Ishikawa (cell line): ENCODE measurements at regions not wholly inside any gene's neighbourhood (a gene's known extent, or its start where the extent isn't known, plus 50 kb on each side); places are given as distances from the start of the nearest gene placed in this dataset.

Experiments used
- EGR1 ChIP-seq: IDR thresholded peaks from 2 replicates; pipeline ENCODE4 v1.6.1; 2012
- EP300 ChIP-seq: IDR thresholded peaks from 2 replicates; pipeline ENCODE4 v1.6.1; 2012; ENCODE audit warnings: borderline replicate concordance
- NFIC ChIP-seq: IDR thresholded peaks from 2 replicates; pipeline ENCODE4 v1.6.1; 2012
- RAD21 ChIP-seq: IDR thresholded peaks from 2 replicates; pipeline ENCODE4 v1.6.1; 2012; ENCODE audit warnings: low read depth
- TAF1 ChIP-seq: IDR thresholded peaks from 2 replicates; pipeline ENCODE4 v1.6.1; 2012; ENCODE audit warnings: low read depth, mild to moderate bottlenecking
- TCF12 ChIP-seq: IDR thresholded peaks from 2 replicates; pipeline ENCODE4 v1.6.1; 2012; ENCODE audit warnings: low read depth
- YY1 ChIP-seq: IDR thresholded peaks from 2 replicates; pipeline ENCODE4 v1.6.1; 2012; ENCODE audit warnings: low read depth
- ZBTB7A ChIP-seq: IDR thresholded peaks from 2 replicates; pipeline ENCODE4 v1.6.1; 2012; ENCODE audit warnings: low read depth
- TF ChIP-seq, protein P1 (sequence below): IDR thresholded peaks from 2 replicates; pipeline ENCODE4 v1.6.1; 2012
- TF ChIP-seq, protein P2 (sequence below): IDR thresholded peaks from 2 replicates; pipeline ENCODE4 v1.6.1; 2012; ENCODE audit warnings: low read depth, mild to moderate bottlenecking
- TF ChIP-seq, protein P3 (sequence below): IDR thresholded peaks from 2 replicates; pipeline ENCODE4 v1.6.1; 2012

DNA sequence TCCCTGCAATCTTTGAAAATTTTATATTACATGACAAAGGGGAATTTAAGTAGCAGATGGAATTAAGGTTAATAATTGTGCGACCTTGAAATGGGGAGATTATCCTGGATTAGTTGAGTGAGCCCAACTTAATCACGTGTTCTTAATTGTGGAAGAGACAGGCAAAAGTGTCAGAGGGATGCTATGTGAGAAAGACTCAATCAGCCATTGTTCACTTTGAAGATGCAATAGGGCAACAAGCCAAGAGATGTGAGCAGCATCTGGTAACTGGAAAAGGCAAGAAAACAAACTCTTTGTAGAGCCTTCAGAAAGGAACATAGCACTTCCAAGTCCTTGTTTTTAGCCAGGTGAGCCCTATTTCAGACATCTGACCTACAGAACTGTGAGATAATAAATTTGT, 247.7 kb downstream of the SLITRK1 start:
- no peak for TF ChIP-seq YY1
- TF ChIP-seq EP300, result no peak
- TF ChIP-seq EGR1, result no peak
- no peak for TF ChIP-seq RAD21
- TF ChIP-seq, protein P1, sequence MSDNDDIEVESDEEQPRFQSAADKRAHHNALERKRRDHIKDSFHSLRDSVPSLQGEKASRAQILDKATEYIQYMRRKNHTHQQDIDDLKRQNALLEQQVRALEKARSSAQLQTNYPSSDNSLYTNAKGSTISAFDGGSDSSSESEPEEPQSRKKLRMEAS, result no peak
- TF ChIP-seq, protein P2, sequence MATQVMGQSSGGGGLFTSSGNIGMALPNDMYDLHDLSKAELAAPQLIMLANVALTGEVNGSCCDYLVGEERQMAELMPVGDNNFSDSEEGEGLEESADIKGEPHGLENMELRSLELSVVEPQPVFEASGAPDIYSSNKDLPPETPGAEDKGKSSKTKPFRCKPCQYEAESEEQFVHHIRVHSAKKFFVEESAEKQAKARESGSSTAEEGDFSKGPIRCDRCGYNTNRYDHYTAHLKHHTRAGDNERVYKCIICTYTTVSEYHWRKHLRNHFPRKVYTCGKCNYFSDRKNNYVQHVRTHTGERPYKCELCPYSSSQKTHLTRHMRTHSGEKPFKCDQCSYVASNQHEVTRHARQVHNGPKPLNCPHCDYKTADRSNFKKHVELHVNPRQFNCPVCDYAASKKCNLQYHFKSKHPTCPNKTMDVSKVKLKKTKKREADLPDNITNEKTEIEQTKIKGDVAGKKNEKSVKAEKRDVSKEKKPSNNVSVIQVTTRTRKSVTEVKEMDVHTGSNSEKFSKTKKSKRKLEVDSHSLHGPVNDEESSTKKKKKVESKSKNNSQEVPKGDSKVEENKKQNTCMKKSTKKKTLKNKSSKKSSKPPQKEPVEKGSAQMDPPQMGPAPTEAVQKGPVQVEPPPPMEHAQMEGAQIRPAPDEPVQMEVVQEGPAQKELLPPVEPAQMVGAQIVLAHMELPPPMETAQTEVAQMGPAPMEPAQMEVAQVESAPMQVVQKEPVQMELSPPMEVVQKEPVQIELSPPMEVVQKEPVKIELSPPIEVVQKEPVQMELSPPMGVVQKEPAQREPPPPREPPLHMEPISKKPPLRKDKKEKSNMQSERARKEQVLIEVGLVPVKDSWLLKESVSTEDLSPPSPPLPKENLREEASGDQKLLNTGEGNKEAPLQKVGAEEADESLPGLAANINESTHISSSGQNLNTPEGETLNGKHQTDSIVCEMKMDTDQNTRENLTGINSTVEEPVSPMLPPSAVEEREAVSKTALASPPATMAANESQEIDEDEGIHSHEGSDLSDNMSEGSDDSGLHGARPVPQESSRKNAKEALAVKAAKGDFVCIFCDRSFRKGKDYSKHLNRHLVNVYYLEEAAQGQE, result no peak
- TF ChIP-seq ZBTB7A, result no peak
- TF ChIP-seq TCF12, result no peak
- TF ChIP-seq, protein P3, sequence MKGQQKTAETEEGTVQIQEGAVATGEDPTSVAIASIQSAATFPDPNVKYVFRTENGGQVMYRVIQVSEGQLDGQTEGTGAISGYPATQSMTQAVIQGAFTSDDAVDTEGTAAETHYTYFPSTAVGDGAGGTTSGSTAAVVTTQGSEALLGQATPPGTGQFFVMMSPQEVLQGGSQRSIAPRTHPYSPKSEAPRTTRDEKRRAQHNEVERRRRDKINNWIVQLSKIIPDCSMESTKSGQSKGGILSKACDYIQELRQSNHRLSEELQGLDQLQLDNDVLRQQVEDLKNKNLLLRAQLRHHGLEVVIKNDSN, result no peak
- TF ChIP-seq TAF1, result no peak
- TF ChIP-seq NFIC, result no peak
